ENCODE measurements at regions not wholly inside any gene's neighbourhood (a gene's known extent, or its start where the extent isn't known, plus 50 kb on each side); places are given as distances from the start of the nearest gene placed in this dataset.

GRCh38 chr2:14975381-14975780, 342.9 kb downstream of the LRATD1 start:
- Histone ChIP-seq H2AFZ (no peak overlapping the region), H3K36me3 (ENCODE audit: insufficient read depth) (no peaks in the 10 kb centered on the region), H3K79me2 (replicated peaks; ENCODE audit: insufficient read depth) (no peaks in the 10 kb centered on the region), H3F3A (replicated peaks; ENCODE audit: low read depth) (no peaks in the 10 kb centered on the region), H3K4me2 (no peak overlapping the region), H4K20me1 (replicated peaks; ENCODE audit: insufficient read depth) (no peaks in the 10 kb centered on the region), H3K9me2 (ENCODE audit: insufficient read depth) (peaks cover 5% of the 10 kb centered on the region; the same call in 1 of the 2 replicates), H3K27ac (ENCODE audit: low read depth) (no peak overlapping the region), H3K4me1 (ENCODE audit: insufficient read depth) (0 out of 2 replicates have a peak, but pooled peaks cover 5% of the 10 kb centered on the region), H3K27me3 (ENCODE audit: insufficient read depth) (no peaks in the 10 kb centered on the region), H3K4me3 (no peak overlapping the region)
- H3K27me3 Mint-ChIP-seq (ENCODE audit: insufficient read depth, low read depth, poor library complexity), result no peaks in the 10 kb centered on the region
- peaks cover 2% of the 10 kb centered on the region; the same call in 1 of the 3 replicates for H3K9me3 Mint-ChIP-seq
- no peak for DNase-seq (ENCODE audit: low spot score)
- H3K27ac Mint-ChIP-seq, result no peak overlapping the region
- ATAC-seq, result no peak
- TF ChIP-seq EZH2 (IDR thresholded peaks at IDR 0.05; ENCODE audit: low read depth, unreplicated experiment), result no peak
- no peak for TF ChIP-seq CTCF (conservative IDR thresholded peaks at IDR 0.05; ENCODE audit: low read depth in 2 of 2)
- no peak for TF ChIP-seq JUNB (IDR thresholded peaks at IDR 0.05; ENCODE audit: unreplicated experiment)
- no peak for TF ChIP-seq ZNF331 (CRISPR knock-in tag; IDR thresholded peaks at IDR 0.05; ENCODE audit: low read depth)
- no peak for TF ChIP-seq ZNF462 (CRISPR knock-in tag; IDR thresholded peaks at IDR 0.05)
- TF ChIP-seq REST (IDR thresholded peaks at IDR 0.05; ENCODE audit: unreplicated experiment), result no peak
- TF ChIP-seq STAT1 (IDR thresholded peaks at IDR 0.05; ENCODE audit: unreplicated experiment), result no peak
- TF ChIP-seq EZH2phosphoT487 (IDR thresholded peaks at IDR 0.05; ENCODE audit: unreplicated experiment), result no peak
- no peak for TF ChIP-seq NANOG (IDR thresholded peaks at IDR 0.05; ENCODE audit: borderline replicate concordance)
- no peak overlapping the region for H3K4me3 Mint-ChIP-seq
- peaks cover 3% of the 10 kb centered on the region; the same call in 2 of the 3 replicates for H3K4me1 Mint-ChIP-seq
- H3K36me3 Mint-ChIP-seq (ENCODE audit: low read depth), result no peaks in the 10 kb centered on the region

Data from GM23338 (cell line).